Skeletal muscle cell (primary cell): ENCODE measurements at regions not wholly inside any gene's neighbourhood (a gene's known extent, or its start where the extent isn't known, plus 50 kb on each side); places are given as distances from the start of the nearest gene placed in this dataset.
"Not testable (repeated sequence)": the region's sequence is repeated elsewhere in the genome, so short reads cannot be mapped to it uniquely, and the experiment has no call there.

Source experiments
- DNase-seq: peaks from one replicate; pipeline ENCODE4 v3.0.0-alpha.2; 2010; ENCODE audit warnings: low read depth
- H3K4me3 ChIP-seq: 2 replicates; pipeline ENCODE4 v1.5.1; 2011; ENCODE audit warnings: low read depth, mild to moderate bottlenecking, control low read depth, low read length, moderate library complexity

GRCh38 chr6:28812778-28813569 lies 110.8 kb downstream of the TRIM27 start:
- no peak overlapping the region for H3K4me3 ChIP-seq

GRCh38 chr6:28814032-28814976 lies 109.5 kb downstream of the TRIM27 start:
- DNase-seq, result no peak
- peak overlapping the region; percentile 48 for H3K4me3 ChIP-seq

More at GRCh38 chr6:28812778-28813569, 110.8 kb downstream of the TRIM27 start:
- DNase-seq, result no peak

- H3K4me3 ChIP-seq, result no peak overlapping the region
- DNase-seq, result no peak
These were observed 107.4 kb downstream of the TRIM27 start for GRCh38 chr6:28816339-28816908.

- no peak for DNase-seq
- peak overlapping the region; percentile 27 for H3K4me3 ChIP-seq
These were observed 106.6 kb downstream of the TRIM27 start for GRCh38 chr6:28816909-28817807.

GRCh38 chr6:28817808-28818145 lies 106.0 kb downstream of the TRIM27 start:
- no peak overlapping the region for H3K4me3 ChIP-seq
- DNase-seq, result no peak

GRCh38 chr6:28824793-28825731 lies 98.7 kb downstream of the TRIM27 start:
- peak overlapping the region; percentile 29 for H3K4me3 ChIP-seq

GRCh38 chr6:28825732-28826293 lies 98.0 kb downstream of the TRIM27 start:
- DNase-seq, result no peak
- H3K4me3 ChIP-seq, result no peak overlapping the region

More at GRCh38 chr6:28824793-28825731, 98.7 kb downstream of the TRIM27 start:
- no peak for DNase-seq

- not testable (repeated sequence) for H3K4me3 ChIP-seq, DNase-seq
These were observed 92.1 kb downstream of the TRIM27 start for GRCh38 chr6:28831683-28832082.

- H3K4me3 ChIP-seq, DNase-seq: not testable (repeated sequence)
These were observed 87.1 kb downstream of the TRIM27 start for GRCh38 chr6:28836703-28837102.

- H3K4me3 ChIP-seq, result peak overlapping the region; percentile 80
- peak; percentile 13 for DNase-seq
These were observed 85.5 kb downstream of the TRIM27 start for GRCh38 chr6:28838289-28838633.

GRCh38 chr6:28838634-28839442 lies 84.9 kb downstream of the TRIM27 start:
- H3K4me3 ChIP-seq, result peak overlapping the region; percentile 80
- peak; percentile 27 for DNase-seq

- DNase-seq, result no peak
- H3K4me3 ChIP-seq, result peak overlapping the region; percentile 80
These were observed 84.2 kb downstream of the TRIM27 start for GRCh38 chr6:28839443-28840120.

- DNase-seq, result no peak
- no peak overlapping the region for H3K4me3 ChIP-seq
These were observed 82.5 kb downstream of the TRIM27 start for GRCh38 chr6:28841290-28841689.

GRCh38 chr6:28848756-28849155 lies 75.0 kb downstream of the TRIM27 start:
- H3K4me3 ChIP-seq, DNase-seq: not testable (repeated sequence)
